HFFc6 (cell line): ENCODE measurements at regions not wholly inside any gene's neighbourhood (a gene's known extent, or its start where the extent isn't known, plus 50 kb on each side); places are given as distances from the start of the nearest gene placed in this dataset.

Source experiments
- DNase-seq: peaks from one replicate; pipeline ENCODE4 v3.0.0-alpha.2; 2018
- H3K27ac Mint-ChIP-seq: 2 replicates; pipeline ENCODE4 v1.8.0; 2020; ENCODE audit warnings: mild to moderate bottlenecking, mixed read lengths
- H3K27me3 Mint-ChIP-seq: 2 replicates; pipeline ENCODE4 v1.8.0; 2021; ENCODE audit warnings: mild to moderate bottlenecking, moderate library complexity, mixed read lengths; ENCODE audit not compliant: insufficient read depth
- H3K36me3 Mint-ChIP-seq: 2 replicates; pipeline ENCODE4 v1.8.0; 2021; ENCODE audit warnings: low read depth, mixed read lengths
- H3K4me1 Mint-ChIP-seq: 2 replicates; pipeline ENCODE4 v1.8.0; 2020; ENCODE audit warnings: low read depth, mixed read lengths
- H3K4me3 Mint-ChIP-seq: 2 replicates; pipeline ENCODE4 v1.8.0; 2020; ENCODE audit warnings: mild to moderate bottlenecking, moderate library complexity, mixed read lengths
- H3K9me3 Mint-ChIP-seq: 2 replicates; pipeline ENCODE4 v1.8.0; 2020; ENCODE audit warnings: mild to moderate bottlenecking, mixed read lengths
- TF ChIP-seq, protein P1 (sequence below): fragments of 200-600 bp; sonication (generic); IDR thresholded peaks from 2 replicates; pipeline ENCODE4 v1.5.0; 2021; ENCODE audit warnings: antibody characterized with exemption, mild to moderate bottlenecking

DNA sequence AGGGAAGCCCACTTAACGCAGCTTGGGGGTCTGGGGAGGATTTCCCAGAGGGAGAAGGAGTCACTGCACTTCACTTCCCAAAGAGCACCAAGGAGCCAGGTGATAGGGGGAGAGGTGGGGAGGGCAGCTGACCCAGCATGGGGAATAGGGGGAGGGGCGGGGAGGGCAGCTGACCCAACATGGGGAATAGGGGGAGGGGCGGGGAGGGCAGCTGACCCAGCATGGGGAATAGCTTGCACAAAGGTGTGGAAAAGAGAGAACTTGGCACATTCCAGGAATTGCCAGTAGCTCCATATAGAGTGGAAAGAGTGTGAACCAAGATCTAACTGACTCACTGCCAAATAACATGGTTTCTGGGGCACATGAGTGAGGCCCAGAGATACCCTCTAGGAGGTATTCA, 110.3 kb downstream of the CCT6B start:
- TF ChIP-seq, protein P1, sequence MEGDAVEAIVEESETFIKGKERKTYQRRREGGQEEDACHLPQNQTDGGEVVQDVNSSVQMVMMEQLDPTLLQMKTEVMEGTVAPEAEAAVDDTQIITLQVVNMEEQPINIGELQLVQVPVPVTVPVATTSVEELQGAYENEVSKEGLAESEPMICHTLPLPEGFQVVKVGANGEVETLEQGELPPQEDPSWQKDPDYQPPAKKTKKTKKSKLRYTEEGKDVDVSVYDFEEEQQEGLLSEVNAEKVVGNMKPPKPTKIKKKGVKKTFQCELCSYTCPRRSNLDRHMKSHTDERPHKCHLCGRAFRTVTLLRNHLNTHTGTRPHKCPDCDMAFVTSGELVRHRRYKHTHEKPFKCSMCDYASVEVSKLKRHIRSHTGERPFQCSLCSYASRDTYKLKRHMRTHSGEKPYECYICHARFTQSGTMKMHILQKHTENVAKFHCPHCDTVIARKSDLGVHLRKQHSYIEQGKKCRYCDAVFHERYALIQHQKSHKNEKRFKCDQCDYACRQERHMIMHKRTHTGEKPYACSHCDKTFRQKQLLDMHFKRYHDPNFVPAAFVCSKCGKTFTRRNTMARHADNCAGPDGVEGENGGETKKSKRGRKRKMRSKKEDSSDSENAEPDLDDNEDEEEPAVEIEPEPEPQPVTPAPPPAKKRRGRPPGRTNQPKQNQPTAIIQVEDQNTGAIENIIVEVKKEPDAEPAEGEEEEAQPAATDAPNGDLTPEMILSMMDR = no peak
- Mint-ChIP-seq H3K27ac (no peak overlapping the region), H3K4me1 (no peaks in the 10 kb centered on the region), H3K36me3 (no peaks in the 10 kb centered on the region), H3K4me3 (no peak overlapping the region), H3K27me3 (peaks cover 10% of the 10 kb centered on the region), H3K9me3 (no peaks in the 10 kb centered on the region)
- DNase-seq = no peak

DNA sequence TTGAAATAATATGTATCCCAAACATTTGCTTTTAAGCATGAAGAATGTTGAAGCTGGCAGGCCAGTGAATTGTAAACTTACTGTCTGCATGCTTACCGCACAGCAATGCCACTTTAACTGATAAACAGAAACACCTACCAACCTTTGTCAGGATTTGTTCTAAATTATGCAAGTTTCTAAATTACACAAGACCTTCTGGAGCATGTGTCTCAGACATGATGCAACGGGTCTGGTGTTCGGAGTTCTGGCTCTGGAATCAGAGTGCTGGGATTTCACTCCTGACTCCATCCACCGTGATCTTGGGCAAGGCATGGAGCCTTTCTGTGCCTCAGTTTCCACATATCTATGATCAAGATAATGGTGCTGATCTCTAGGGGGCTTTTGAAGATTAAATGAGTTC, 111.2 kb downstream of the CCT6B start:
- no peak overlapping the region for H3K27ac Mint-ChIP-seq
- TF ChIP-seq, protein P1 = no peak
- H3K4me3 Mint-ChIP-seq = no peak overlapping the region
- no peaks in the 10 kb centered on the region for H3K36me3 Mint-ChIP-seq
- DNase-seq = no peak
- peaks cover 10% of the 10 kb centered on the region for H3K27me3 Mint-ChIP-seq
- no peaks in the 10 kb centered on the region for H3K4me1 Mint-ChIP-seq
- H3K9me3 Mint-ChIP-seq = peaks cover 3% of the 10 kb centered on the region; the same call in 1 of the 2 replicates

DNA sequence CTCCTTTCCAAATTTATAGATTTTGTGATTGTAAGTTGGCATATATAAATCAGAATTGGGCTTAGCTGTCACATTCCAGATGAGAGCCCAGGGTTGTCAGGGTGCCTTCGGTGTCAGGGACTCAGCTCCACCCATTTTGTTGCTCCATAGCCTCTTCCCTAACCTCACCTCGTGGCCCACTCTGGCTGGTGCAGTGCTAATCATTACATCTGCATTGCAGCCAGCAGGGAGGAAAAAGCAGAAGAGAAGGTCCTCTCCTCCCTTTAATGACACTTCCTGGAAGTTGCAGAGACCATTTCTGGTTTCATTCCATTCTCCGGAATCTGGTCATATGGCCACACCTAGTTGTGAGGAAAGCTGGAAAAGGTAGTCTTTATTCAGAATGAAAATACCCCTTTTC, 113.3 kb downstream of the CCT6B start:
- H3K4me3 Mint-ChIP-seq = no peak overlapping the region
- no peaks in the 10 kb centered on the region for H3K36me3 Mint-ChIP-seq
- no peak overlapping the region for H3K27ac Mint-ChIP-seq
- no peak for DNase-seq
- no peaks in the 10 kb centered on the region for H3K4me1 Mint-ChIP-seq
- TF ChIP-seq, protein P1 = no peak
- H3K9me3 Mint-ChIP-seq = peaks cover 4% of the 10 kb centered on the region; the same call in 1 of the 2 replicates
- H3K27me3 Mint-ChIP-seq = peaks cover 10% of the 10 kb centered on the region

GRCh38 chr17:34845296-34845695, 116.0 kb downstream of the CCT6B start:
- TF ChIP-seq, protein P1 = no peak
- no peak for DNase-seq
- no peaks in the 10 kb centered on the region for H3K4me1 Mint-ChIP-seq
- no peaks in the 10 kb centered on the region for H3K36me3 Mint-ChIP-seq
- no peak overlapping the region for H3K4me3 Mint-ChIP-seq
- H3K9me3 Mint-ChIP-seq = peaks cover 8% of the 10 kb centered on the region
- H3K27me3 Mint-ChIP-seq = peaks cover 10% of the 10 kb centered on the region
- no peak overlapping the region for H3K27ac Mint-ChIP-seq

DNA sequence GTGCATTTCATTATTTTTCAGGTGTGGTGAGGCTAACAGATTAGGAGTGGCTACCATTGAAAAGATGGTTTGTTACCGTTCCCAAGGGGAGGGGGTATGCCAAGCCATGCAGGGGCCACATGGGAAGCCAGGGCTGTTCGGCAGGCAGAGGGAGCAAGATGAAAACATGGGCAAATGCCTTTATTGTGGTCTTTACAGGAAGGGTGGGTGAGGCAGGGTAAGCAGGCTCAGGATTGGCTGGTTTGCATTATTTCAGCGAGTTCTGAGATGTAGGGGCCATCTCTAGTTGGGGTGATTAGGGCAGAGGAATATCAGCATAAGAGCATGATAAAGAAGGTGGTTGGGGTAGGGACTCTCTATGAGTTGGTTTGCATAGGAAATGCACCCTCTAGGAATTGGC, 117.6 kb downstream of the CCT6B start:
- peaks cover 14% of the 10 kb centered on the region for H3K9me3 Mint-ChIP-seq
- H3K36me3 Mint-ChIP-seq = no peaks in the 10 kb centered on the region
- TF ChIP-seq, protein P1 = no peak
- H3K27me3 Mint-ChIP-seq = peaks cover 3% of the 10 kb centered on the region
- H3K4me3 Mint-ChIP-seq = no peak overlapping the region
- no peaks in the 10 kb centered on the region for H3K4me1 Mint-ChIP-seq
- no peak overlapping the region for H3K27ac Mint-ChIP-seq
- DNase-seq = no peak

GRCh38 chr17:34842235-34842634, 119.0 kb downstream of the CCT6B start:
- no peak for DNase-seq
- no peak overlapping the region for H3K27ac Mint-ChIP-seq
- H3K27me3 Mint-ChIP-seq = peaks cover 1% of the 10 kb centered on the region
- H3K4me1 Mint-ChIP-seq = no peaks in the 10 kb centered on the region
- TF ChIP-seq, protein P1 = no peak
- peaks cover 17% of the 10 kb centered on the region for H3K9me3 Mint-ChIP-seq
- H3K36me3 Mint-ChIP-seq = no peaks in the 10 kb centered on the region
- no peak overlapping the region for H3K4me3 Mint-ChIP-seq
